ENCODE measurements at regions not wholly inside any gene's neighbourhood (a gene's known extent, or its start where the extent isn't known, plus 50 kb on each side); places are given as distances from the start of the nearest gene placed in this dataset.
A peak's percentile ranks its signal among the peaks of the same experiment; 100 is the strongest.
"Not testable (repeated sequence)": the region's sequence is repeated elsewhere in the genome, so short reads cannot be mapped to it uniquely, and the experiment has no call there.

DNA sequence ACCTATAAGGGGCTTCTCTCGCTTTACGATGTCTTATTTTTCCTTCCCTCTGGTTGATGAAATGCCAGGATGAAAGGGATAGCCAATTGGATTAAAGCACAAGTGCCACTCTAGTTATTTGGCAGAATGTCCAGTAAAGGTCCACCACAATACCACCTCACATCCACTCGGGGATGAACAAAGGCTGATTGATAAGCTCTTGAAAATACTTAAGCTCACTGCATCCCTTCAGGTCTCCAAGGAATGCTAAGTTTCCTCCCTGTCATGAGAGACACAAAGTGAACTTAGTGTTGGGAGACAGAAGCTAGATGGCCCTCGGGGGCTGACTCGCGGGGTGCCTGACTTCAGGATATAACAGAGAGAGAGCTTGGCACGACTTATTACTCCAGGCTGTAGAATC is 185.9 kb upstream of the ZNF644 start:
- DNase-seq (ENCODE audit: low read depth): not testable (repeated sequence)

DNA sequence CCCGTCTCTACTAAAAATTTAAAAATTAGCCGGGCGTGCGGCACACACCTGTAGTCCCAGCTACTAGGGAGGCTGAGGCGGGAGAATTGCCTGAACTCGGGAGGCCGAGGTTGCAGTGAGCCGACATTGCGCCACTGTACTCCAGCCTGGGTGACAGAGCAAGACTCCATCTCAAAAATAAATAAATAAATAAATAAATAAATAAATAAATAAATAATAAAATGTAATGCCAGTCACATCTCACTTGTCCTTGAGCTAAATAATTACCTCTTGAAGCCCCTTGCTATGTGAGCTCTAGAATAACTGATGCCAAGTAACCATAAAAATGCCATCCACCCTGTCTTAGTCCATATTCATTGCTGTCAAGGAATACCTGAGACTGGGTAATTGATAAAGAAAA is 182.3 kb upstream of the ZNF644 start:
- DNase-seq (ENCODE audit: low read depth): not testable (repeated sequence)

DNA sequence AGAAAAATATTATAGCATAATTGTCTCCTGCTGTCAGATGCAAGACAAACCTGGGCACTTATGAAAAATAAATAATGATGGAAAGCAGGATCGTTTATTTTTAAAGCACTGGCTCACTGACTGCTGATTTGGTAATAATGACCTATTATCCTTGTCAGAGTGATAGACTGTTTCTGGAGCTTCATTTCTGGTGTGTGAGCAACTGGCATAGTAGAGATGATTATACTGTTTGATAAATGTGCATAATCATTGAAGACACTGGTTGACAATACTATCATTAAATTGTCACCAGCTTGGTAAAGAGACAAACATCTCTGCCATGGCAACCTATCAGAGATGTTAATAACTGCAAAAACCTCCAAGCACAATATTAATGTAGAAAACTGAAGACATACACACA is 179.9 kb upstream of the ZNF644 start:
- no peak for DNase-seq (ENCODE audit: low read depth)

DNA sequence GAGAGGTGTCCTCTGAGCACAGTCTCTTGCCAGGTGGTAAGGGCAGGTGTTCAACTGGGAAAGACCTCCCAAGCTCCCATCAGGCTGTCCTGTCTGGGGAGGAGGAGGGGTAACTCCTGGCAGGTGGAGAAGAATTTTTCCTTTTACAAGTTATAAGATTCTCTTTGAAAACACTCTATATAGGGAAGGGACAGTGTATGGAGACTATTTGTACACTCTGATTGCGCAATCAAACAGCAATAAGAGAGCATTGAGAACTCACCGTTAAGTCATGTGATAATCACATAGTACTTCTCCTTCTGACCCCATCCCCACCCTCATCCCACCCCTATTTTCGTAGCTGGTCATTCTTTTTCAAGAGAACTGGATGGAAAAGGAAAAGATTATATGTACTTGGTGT is 179.3 kb upstream of the ZNF644 start:
- no peak for DNase-seq (ENCODE audit: low read depth)

DNA sequence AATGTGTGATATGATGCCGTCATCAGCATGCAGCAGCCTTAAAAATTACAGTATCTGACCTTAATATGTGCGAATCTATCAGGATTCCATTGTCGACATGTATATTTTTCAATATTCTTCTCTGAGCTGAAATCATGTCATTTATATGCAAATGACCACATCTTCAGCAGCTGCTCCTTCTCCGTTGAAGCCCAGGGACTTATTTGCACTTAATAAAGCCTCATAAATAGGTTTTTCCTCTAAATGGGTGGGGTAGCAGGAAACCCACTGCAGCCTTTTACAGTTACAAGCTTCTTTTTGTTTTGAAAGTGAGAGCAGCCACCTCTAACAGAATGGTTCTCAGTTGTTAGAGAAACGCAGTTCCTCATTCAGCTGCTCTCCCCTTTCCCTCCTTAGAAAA is 178.8 kb upstream of the ZNF644 start:
- no peak for DNase-seq (ENCODE audit: low read depth)

DNA sequence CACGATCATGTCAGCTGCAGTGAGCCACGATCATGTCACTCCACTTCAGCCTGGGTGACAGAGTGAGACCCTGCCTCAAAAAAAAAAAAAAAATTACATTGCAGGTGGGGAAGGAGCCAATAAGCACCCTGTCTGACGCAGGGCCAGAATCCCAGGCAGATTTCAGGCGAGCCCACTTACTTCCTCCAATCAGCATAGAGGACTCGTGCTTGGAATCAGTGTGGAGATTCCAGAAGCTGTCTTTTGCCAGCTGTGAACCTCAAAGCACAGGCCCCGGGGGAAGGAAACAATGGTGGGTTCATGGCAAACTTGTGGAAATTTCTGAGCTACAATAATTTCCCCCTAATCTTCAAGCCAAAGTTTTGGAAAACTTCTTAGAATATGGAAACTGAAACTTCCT is 178.2 kb upstream of the ZNF644 start:
- no peak for DNase-seq (ENCODE audit: low read depth)

DNA sequence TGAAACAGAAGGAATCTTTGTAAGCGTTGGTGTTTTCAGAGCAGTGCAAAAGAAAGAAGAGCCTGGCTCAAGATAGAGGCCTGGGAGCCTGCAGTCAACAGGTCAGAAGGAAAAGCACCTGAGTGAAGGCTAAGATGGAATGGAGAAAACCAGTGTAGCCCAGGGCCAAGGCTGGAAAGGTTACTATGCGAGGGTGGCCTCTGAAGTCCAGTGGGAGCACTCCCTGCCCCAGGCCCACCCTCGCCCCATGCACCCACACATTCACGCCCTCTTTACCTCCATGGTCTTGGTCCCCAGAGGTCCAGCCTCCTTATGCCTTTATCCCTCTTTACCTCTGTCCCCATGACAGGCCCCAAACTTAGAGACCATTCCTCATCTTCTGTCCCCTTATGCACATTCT is 169.2 kb upstream of the ZNF644 start:
- DNase-seq (ENCODE audit: low read depth): no peak

DNA sequence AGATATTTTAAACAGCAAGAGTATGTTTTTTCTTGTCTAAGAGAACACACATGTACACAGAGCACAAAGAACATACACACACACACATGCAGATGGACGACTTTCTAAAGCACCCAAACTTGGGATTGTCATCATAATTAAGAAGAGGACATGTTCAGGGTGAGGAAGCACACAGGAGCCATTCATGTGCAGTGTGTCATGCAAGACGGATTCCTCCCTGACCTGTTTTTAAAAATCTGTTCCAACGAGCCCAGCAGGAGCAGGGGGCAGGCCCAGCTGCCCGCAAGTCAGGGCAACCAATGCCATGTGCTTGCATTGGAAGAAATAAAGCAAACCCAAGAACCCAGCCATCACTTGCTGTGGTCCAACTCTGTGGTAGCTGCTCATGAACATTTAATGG is 167.3 kb upstream of the ZNF644 start:
- DNase-seq (ENCODE audit: low read depth): no peak

DNA sequence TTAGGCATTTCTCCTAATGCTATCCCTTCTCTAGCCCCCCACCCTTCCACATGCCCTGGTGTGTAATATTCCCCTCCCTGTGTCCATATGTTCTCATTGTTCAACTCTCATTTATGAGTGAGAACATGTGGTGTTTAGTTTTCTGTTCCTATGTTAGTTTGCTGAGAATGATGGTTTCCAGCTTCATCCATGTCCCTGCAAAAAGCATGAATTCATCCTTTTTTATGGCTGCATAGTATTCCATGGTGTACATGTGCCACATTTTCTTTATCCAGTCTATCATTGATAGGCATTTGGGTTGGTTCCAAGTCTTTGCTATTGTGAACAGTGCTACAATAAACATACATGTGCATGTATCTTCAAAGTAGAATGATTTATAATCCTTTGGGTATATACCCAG is 161.0 kb upstream of the ZNF644 start:
- DNase-seq (ENCODE audit: low read depth): not testable (repeated sequence)

DNA sequence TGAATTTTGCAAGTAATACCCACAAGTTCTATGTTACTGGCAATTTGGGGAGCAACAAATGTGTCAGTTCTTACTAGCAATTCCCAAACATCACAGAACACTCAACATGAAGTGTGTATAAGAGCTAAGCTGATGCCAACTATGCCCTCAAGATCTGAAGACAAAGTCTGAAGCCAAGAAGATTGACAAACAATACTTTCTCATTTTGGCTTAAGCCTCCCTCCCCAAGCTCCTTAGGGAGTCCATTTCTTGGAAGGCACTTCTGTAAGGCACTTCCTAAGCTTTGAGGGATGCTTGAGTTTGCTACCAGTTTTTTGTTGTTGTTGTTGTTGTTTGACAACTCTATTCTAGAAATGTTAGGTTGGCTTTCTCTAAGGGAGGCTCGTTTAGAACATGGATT is 154.4 kb upstream of the ZNF644 start:
- no peak for DNase-seq (ENCODE audit: low read depth)

DNA sequence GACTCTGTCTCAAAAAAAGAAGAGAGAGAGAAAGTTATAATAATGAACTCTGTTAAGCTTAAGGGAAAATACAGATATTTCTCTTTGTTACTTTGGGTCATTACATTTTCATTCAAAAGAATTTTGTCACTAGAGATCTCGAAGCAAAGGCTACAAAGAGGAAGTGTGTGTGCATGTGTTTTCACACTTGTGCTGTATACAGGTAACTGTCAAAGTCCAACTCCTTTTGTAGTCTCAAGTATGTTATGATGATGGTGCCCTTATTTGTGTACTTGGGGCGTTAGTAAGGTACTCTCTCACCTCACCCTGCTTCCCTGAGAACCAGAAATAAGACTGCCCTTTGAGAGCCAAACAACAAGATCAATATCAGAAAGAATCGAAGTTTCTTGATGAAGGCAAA is 152.9 kb upstream of the ZNF644 start:
- no peak for DNase-seq (ENCODE audit: low read depth)

DNA sequence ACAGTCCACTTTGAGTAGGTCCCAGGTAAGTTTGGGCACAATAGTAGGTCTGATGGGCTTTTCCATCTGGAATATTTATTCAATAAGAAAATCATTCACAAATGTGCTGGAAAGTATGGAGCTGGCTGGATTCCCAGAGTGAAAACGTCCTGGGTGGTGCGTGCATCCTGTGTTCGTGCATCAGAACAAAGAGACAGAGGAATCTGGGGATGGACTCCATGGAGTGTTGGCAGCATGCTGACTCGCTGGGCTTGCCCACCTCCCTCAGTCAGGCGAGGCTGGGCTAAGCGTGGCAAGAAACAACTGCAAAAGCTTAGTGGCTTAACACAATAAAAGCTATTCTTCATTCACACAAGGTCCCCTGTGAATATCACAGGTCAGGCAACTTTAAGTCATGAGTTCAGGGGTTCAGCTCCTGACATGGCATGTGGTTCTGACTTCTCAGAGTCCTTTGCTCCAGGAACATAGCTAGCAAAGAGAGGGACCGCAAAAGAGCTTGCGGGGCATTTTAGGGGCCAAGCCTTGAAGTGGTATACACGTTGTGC is 151.6 kb upstream of the ZNF644 start:
- DNase-seq (ENCODE audit: low read depth): no peak

DNA sequence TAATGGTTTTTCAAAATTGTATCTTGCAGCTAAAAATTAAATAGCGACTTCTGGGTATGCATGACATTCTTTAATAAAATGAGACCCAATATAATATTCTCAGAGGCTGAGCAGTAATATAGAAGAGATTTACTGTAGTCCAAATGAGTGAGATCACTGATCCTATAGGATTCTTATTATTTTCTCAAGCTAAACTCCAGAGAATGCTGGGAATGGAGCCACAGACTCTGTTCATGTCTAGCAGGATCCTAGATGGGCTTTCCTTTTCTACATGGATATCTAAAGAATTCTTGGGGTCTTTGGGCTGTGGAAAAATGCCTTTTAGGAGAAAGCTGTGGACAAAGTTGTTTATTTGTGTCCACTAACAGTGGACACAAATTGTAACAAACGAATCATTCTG is 150.7 kb upstream of the ZNF644 start:
- DNase-seq (ENCODE audit: low read depth): no peak

DNA sequence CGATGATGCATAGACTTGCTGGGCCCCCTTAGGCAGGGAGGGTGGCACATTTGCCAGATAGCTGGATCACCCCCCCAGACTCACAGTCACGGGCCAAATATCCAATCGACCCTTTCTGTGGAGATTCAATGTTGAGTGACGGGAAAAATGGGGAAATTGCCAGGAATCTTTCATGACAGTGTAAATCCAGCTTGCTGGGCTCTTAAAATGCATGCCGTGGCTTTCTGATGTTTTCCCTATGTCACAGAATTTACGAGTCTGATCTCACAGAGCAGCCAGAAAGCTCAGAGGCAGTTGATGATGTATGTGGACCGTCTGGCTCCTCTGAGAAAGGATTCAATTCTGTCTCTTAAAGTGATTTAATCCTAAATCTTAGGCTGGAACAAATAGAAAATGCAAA is 150.1 kb upstream of the ZNF644 start:
- no peak for DNase-seq (ENCODE audit: low read depth)

DNA sequence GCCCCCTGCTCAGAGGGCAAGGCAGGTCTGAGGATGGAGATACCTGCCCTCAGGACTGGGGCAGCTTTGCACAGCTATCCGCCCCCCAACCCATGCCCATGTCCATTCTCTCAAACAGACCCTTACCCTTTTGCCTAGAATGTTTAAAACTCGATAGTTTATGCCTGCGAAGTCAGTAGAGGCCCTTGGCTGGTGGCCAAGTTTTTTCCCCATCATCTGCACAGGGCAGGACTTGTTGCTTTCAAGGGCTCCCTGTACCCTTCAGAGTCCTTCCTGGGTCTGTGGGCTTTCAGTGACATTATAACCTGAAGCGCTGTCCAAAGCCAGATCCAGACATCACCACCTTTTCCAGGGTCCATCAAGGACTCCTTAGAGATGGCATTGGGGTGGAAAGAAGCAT is 148.7 kb upstream of the ZNF644 start:
- DNase-seq (ENCODE audit: low read depth): no peak

DNA sequence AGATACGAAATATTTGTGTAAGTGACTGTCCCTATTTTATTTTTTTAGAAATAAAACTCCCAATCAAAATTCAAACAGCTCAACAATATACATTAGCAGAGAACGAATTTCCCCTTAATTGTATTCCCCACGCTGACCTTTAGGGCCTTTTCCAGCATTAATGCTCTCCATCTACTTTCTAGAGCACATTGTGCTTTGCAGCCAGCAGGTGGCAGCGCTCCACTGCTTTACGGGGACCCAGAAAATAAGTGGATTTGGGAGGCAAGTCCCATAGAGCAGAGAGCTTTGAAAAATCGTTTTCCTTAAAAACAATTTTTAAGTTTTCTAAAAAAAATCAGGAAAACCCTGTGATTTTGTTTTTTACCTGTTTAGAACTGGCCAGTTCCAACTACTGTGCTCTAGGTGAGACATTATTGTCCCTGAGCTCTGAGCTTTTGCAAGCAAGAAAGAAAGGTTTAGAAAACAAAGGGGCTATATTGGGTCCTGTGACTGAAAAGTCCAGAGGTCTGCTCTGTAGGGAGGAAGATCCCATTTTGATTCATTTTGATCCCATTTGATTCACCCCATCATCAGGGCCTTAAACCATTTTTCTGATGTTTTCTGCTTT is 144.4 kb upstream of the ZNF644 start:
- DNase-seq (ENCODE audit: low read depth): peak; percentile 6

DNA sequence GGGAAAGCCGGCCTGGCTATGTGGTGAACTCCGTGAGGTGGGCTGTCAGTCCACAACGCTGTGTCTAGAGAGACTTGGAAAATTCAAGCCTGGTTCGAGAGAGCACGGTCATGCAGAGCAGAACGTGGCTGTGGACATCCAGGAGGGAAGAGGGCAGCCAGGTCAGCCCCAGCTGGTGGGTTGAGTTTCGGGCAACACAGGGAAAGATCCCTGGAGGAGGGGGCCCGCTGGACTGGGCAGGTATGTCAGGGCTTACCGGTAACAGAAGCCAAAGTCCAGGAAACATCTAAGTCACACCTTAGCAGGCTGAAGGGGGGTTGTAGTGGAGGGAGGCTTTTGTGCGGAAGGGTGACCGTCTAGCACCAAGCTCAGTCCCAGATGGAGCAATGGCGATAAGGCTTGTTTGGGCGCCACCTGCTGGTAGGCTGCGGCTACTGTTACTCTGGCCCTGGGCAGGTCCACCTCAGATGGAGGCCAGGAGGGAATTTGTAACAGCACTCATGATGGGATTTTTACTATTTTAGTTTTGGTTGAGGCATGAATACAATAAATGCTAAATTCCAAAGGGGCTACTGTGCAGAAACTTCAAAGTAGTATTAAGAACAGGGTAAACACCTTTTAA is 143.3 kb upstream of the ZNF644 start:
- DNase-seq (ENCODE audit: low read depth): no peak

DNA sequence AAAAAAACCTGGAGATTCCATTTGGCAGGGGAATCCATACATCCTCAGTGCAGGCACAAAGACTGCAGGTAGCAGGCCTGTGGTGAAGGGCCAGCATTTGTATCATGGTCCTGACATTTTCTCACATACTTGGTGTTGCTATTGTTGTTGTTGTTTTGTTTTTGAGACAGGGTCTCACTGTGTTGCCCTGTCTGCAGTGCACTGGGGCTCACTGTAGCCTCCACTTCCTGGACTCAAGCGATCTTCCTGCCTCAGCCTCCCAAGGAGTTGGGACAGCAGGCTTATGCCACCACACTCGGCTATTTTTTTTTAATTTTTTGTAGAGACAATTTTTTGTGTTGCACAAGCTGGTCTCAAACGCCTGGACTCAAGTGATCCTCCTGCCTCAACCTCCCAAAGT is 140.8 kb upstream of the ZNF644 start:
- DNase-seq (ENCODE audit: low read depth): no peak

DNA sequence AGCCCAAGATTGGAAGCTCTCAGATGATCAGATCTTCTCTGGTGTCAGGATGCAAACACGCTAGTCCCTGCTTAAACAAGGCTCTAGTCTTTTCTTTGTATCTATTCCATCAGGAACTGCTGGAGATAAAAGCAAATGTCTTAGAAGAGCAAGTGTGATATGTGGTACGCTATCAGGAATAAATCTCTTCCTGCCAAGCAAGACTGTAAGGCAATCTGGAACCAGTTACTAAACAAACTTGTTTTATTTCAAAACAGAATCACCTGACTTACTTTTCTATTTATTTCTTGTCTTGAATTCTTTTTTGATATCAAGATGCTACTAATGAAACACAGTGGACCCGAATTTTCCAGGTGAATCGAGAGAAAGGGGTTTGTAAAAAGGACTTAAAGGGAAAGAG is 139.9 kb upstream of the ZNF644 start:
- DNase-seq (ENCODE audit: low read depth): no peak

DNA sequence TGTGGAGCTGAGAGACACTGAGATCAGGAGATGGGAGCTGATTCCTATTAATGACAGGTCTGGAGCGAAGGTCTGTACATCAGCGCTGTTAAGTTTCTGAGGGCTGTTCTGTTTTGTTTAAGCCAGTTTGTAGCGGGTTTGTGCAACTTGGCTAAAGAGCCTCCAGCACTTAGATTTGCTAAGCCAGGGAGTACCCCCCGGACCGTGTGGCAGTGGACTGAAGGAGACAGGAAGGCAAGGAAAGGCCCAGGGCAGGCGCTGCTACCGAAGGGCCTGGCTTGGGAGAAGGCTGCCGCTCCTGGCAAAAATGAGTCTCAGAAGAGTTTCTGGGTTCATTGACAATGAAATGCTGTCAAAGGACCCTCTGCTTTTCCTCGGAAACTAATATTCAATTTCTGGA is 139.3 kb upstream of the ZNF644 start:
- DNase-seq (ENCODE audit: low read depth): no peak

DNA sequence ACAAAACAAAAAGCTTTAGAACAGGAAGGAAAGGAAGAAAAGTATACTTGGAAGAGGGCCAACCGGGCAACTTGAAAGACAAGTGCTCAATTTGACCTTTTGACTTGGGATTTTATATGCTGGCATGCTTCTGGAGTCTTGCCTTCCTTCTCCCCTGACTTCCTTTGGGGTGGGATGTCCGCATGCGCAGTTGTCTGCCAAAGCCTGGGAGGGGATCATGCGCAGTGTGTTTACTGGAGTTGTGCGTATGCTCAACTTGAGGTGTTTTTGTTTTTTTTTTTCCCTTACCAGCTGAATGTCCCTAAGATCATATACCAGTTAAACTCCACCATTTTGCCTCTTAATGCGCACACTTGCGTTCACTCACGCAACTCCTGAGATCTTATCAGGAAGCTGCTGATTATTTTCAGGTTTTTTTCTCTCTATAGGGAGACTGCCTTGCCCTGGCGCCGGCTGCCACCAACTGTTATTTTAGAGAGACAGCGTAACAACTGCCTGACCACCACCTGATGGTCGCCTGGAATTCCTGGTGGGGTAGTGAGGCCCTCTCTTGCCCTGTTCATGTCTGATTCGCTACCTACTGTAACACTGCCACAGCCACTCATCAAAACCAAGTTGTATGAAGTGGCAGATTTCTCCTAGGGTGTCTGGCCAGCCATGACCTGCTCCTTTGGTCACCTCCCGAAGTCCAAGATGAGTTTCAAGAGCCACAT is 138.7 kb upstream of the ZNF644 start:
- no peak for DNase-seq (ENCODE audit: low read depth)

DNA sequence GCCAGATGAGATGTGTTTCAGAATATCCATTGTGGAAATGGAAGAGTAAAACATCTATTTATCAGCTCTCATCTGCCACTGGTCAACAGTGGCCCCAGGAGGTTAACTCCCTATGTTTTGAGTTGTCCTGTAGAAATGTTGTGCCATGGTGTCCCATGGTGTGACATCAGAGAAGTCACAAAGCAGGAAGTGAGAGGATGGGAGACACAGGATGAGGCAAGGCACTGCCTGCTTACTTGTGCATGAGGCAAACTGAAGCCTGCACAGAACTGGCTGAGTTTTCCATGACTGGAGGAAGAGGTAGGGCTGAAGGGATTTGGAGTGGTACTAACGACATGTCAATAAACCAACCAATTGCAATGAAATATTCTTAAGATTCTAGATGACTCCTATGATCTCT is 131.5 kb upstream of the ZNF644 start:
- no peak for DNase-seq (ENCODE audit: low read depth)

DNA sequence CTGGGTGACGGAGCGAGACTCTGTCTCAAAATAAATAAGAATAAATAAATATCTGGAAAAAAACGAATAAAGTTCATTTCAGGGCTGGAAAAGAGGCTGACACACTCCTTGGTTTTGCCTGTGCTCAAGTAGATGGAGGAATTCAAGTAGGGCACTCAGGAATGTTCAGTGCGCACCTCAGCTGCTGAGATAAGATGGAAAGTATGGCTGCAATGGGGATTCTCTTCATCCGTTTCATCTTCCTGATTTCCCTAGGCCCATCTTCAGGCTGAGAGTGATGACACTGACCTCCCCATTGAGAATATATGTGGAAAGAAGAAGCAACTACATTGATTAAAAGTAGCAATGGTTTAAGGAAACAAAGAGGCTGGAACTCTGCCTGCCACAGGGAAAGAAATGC is 130.5 kb upstream of the ZNF644 start:
- no peak for DNase-seq (ENCODE audit: low read depth)

DNA sequence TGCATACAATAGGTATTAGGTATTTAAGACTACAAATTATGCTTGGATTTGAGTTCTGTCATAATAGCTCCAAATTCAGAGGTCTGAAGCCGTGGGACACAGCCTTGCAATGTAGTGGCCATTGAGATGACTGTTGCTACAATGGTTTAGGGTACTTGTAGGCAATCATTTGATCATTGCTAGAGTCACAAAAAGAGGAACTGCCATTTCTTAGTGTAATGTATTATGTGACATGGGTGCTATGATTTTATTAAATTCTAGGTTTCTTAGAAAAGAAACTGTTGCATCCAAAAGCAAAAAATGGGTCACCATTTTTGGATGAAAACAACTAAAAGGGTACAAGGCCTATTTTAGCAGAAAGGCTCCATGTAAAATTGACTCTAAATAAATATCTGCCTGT is 129.9 kb upstream of the ZNF644 start:
- no peak for DNase-seq (ENCODE audit: low read depth)

All from GM04503 (cell line).